ENCODE measurements at regions not wholly inside any gene's neighbourhood (a gene's known extent, or its start where the extent isn't known, plus 50 kb on each side); places are given as distances from the start of the nearest gene placed in this dataset.

DNA sequence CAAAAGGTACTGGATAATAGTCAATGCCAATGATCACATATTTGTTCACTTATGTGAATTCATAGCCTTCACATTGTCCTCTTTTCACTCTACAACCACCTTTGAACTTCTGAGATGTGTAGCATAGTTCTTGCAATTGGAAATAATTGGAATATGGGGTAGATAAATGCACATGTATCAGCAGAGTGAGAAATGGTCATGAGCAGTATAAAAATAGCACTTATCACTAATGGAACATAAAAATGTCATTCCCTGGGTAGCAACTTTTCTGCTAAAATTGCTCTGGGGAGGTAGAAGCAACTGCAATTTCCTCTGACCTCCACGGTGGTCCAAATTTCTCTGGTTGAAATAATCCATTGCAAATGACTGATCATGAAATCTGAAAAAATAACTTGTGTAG lies 1785.7 kb upstream of the FLRT2 start:
- in situ Hi-C loops (cut with MboI; ENCODE audit: low pct_unique_long_range_greater_than_20kb, low sequenced_read_pairs, unreplicated experiment), result no loop called here
- DNase-seq (ENCODE audit: low spot score), result no peak
- TF ChIP-seq, protein P1, sequence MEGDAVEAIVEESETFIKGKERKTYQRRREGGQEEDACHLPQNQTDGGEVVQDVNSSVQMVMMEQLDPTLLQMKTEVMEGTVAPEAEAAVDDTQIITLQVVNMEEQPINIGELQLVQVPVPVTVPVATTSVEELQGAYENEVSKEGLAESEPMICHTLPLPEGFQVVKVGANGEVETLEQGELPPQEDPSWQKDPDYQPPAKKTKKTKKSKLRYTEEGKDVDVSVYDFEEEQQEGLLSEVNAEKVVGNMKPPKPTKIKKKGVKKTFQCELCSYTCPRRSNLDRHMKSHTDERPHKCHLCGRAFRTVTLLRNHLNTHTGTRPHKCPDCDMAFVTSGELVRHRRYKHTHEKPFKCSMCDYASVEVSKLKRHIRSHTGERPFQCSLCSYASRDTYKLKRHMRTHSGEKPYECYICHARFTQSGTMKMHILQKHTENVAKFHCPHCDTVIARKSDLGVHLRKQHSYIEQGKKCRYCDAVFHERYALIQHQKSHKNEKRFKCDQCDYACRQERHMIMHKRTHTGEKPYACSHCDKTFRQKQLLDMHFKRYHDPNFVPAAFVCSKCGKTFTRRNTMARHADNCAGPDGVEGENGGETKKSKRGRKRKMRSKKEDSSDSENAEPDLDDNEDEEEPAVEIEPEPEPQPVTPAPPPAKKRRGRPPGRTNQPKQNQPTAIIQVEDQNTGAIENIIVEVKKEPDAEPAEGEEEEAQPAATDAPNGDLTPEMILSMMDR (IDR thresholded peaks at IDR 0.05; ENCODE audit: extremely low read depth, insufficient read depth, missing control alignments), result no peak

DNA sequence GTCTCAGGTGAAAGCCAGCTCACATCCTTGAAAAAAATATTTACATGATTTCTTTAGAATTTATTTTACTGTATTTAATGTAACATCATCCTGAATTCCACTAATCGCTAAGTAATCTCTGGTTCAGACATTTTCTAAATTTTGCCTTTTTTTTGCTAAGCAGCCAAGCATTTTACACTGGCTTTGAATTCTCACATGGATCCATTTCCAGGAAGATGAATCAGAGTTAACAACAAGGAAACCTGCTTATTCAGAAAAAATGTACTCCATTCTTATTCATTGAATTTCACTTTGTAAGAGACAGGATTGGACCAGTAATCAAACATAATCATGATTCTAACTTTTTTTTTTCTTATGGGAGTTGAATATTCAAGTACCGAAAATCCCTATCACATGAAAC lies 1785.1 kb upstream of the FLRT2 start:
- TF ChIP-seq, protein P1 (IDR thresholded peaks at IDR 0.05; ENCODE audit: extremely low read depth, insufficient read depth, missing control alignments), result no peak
- in situ Hi-C loops (cut with MboI; ENCODE audit: low pct_unique_long_range_greater_than_20kb, low sequenced_read_pairs, unreplicated experiment), result no loop called here
- DNase-seq (ENCODE audit: low spot score), result no peak

DNA sequence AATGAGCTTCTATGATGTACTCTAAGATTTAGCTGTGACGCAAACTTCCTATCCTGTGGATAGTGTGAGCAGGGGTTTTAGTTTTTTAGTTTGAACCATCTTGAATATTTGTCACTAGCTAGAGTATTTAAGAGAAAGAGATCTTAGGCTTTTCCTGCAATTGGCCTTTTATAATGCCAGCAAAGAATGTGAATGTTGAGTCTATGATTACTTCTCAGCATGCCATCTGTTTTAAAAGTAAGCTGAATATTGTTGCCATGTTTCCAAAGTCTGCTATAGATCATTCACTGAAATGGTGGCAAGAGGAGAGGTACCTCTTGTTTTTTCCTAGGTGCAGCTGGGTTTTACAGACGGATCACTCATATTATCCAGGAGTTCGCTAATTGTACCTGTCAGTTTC lies 1783.6 kb upstream of the FLRT2 start:
- TF ChIP-seq, protein P1 (IDR thresholded peaks at IDR 0.05; ENCODE audit: extremely low read depth, insufficient read depth, missing control alignments), result no peak
- DNase-seq (ENCODE audit: low spot score), result no peak
- in situ Hi-C loops (cut with MboI; ENCODE audit: low pct_unique_long_range_greater_than_20kb, low sequenced_read_pairs, unreplicated experiment), result no loop called here

- in situ Hi-C loops (cut with MboI; ENCODE audit: low pct_unique_long_range_greater_than_20kb, low sequenced_read_pairs, unreplicated experiment), result no loop called here
- TF ChIP-seq, protein P1 (IDR thresholded peaks at IDR 0.05; ENCODE audit: extremely low read depth, insufficient read depth, missing control alignments), result no peak
Observed at GRCh38 chr14:83757916-83758315, 1772.0 kb upstream of the FLRT2 start.

GRCh38 chr14:83764656-83765599 lies 1765.0 kb upstream of the FLRT2 start:
- TF ChIP-seq, protein P1 (IDR thresholded peaks at IDR 0.05; ENCODE audit: extremely low read depth, insufficient read depth, missing control alignments), result no peak
- in situ Hi-C loops (cut with MboI; ENCODE audit: low pct_unique_long_range_greater_than_20kb, low sequenced_read_pairs, unreplicated experiment), result no loop called here
- no peak for DNase-seq (ENCODE audit: low spot score)

More at GRCh38 chr14:83757916-83758315, 1772.0 kb upstream of the FLRT2 start:
- DNase-seq (ENCODE audit: low spot score), result no peak

- DNase-seq (ENCODE audit: low spot score), result no peak
- in situ Hi-C loops (cut with MboI; ENCODE audit: low pct_unique_long_range_greater_than_20kb, low sequenced_read_pairs, unreplicated experiment), result no loop called here
- TF ChIP-seq, protein P1 (IDR thresholded peaks at IDR 0.05; ENCODE audit: extremely low read depth, insufficient read depth, missing control alignments), result no peak
Observed at GRCh38 chr14:83777516-83777915, 1752.4 kb upstream of the FLRT2 start.
